Amygdala (tissue), 56 donors: ENCODE measurements at regions not wholly inside any gene's neighbourhood (a gene's known extent, or its start where the extent isn't known, plus 50 kb on each side); places are given as distances from the start of the nearest gene placed in this dataset.
A peak's percentile ranks its signal among the peaks of the same experiment; 100 is the strongest.
"Not testable (repeated sequence)": the region's sequence is repeated elsewhere in the genome, so short reads cannot be mapped to it uniquely, and the experiment has no call there.

Experiments
- DNase-seq, 56 donors: peaks; one replicate each; lab custom pipeline; 2025; lab: John Stamatoyannopoulos, UW

DNA sequence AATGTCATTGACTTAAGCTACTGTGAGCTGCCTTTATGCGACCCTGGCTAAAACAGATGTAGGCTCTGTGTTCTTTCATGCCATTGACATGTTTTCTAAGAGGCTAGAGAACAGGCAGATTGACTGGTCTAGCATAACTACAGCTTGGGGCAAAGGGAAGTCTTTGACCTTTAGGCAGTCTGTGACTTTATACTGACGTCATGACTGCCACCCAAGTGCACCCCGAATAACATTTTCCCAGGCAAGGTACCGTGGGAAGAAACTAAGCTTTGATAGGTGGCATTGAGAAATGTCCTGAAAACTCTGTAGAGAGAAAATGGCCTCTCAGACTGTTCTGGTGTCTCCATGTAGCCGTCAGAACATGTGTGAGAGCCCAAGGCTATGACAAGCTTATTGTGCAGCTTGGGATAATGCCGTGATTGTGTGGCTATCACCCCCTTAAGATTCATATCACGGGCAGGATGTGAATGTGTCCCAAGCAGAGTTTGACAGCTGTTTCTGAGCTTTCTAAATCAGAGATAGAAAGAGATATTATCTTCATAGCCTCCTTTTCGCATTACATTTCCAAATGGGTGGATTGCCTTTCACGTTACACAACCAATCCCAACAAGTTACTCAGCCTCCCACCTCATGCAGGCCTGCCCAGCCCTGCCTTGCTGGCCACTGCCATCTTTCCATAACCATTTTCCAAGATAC is 672.2 kb upstream of the ACVR2A start:
- peak in 12 of 56 donors; percentile 1 to 37 (median 7) for DNase-seq

DNA sequence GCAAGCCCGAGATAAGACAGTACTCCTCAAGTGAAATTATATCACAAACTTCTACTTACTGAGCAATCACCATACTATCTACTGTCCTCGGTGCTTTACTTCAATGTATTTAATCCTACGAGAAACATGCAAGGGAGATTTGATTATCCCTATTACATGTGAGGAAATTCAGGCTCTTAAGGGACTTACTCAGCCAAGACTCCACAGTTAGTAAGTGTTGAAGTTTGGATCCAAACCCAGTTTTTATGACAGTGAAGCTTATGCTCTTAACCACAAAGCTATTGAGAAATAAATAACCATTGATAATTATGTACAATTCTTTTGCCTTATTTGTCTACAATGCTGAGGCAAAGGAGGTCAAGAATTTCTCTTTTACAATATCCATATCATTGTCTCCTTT is 672.9 kb upstream of the ACVR2A start:
- DNase-seq, result no peak

DNA sequence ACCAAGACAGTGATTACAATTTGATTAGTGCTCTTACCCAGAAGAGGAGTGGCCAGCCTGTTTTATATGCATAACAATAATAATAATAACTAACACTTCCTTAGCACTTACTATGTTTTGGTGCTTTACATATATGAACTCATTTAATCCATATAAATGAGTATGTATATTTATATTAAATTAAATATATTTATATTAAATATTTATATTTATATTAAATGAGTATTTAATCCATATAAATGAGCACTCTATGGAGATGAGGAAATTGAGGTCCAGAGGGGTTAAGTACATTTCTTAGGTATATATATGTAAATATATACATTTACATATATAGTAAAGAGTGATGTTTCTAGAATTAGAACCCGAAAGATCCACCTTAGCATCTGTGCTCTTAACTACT is 673.9 kb upstream of the ACVR2A start:
- DNase-seq, result no peak

DNA sequence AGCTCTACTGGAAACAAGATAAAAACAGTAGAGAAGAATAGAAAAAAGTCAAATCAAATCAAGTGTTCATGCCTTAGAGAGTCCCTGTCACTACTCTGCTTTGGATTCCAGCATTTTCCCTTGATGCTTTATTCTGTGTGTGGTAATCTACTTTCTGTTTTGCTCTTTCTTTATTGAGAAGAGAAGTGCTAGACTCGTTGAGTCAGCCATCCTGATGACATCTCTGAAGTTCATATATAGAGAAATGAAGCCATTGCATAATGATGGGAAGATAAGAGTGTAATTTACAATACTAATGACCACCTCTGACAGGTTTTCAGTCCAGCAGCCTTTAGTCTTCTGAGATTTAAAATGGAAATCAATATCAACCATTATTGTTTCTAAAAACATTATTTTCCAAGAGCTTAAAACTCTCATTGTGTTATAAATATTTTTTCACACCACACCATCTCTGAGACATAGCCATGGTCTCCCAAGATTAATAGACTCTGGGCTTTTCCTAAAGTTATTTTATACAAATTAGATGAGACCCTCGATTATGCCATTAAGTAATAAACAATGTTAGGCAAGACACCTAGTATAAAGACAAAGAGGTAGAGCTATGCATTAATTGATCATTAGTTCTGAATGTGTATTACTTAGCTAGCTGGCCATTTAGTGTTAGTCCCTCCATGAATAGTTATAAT is 679.0 kb upstream of the ACVR2A start:
- no peak for DNase-seq

DNA sequence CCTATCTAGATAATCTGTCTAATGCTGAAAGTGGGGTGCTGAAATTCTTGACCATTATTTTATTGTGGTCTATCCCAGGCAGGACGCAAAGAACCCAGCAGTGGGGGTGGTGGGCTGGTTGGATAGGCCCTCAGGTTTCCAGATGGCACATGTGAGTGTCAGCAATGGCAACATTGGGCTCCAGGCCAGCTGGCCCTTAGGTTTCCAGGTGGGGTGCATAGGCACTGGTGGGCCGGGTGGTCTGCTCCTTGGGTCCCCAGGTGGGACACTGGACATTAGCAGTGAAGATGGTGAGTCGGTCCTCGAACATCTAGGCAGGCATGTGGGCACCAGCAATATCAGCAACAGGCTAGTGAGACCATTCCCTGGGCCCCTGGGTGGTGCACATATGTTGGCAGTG is 680.3 kb upstream of the ACVR2A start:
- no peak for DNase-seq

DNA sequence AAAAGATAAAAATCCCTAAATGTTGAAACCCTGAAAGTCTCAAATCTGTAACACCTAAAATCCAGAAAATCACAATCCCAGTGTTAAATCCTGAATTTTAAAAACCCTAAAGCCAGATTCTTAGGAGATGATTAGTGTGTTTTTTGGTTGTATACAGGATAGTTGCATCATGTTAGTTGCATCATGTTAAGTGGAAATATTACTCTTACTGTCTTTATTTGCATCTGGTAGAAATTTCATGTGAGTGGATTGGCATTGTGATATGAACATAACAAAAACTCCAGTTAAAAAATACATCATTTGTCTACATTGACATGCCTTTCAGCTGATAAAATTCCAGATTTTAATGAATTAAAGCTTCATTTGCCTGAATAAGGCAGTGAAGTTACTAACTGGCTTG is 683.1 kb upstream of the ACVR2A start:
- DNase-seq, result no peak

DNA sequence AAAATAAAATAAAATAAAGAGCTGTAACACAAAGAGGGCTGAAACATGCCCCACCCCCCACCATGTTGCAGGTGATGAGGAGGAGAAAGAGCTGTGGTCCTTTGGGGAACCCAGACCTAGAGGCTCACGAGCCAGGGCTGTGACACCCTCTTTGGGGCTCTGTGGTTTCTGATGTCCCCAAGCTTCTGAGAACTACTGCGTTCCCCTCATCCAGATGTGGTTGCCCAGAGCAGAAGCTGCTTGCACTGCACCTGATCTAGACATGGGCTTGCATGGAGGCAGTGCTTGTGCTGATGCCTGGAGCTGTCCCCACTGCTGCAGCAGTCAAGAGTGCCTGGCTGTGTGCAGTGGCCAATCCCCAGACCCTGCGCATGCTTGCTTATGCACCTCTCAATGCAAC is 687.9 kb upstream of the ACVR2A start:
- DNase-seq, result no peak

DNA sequence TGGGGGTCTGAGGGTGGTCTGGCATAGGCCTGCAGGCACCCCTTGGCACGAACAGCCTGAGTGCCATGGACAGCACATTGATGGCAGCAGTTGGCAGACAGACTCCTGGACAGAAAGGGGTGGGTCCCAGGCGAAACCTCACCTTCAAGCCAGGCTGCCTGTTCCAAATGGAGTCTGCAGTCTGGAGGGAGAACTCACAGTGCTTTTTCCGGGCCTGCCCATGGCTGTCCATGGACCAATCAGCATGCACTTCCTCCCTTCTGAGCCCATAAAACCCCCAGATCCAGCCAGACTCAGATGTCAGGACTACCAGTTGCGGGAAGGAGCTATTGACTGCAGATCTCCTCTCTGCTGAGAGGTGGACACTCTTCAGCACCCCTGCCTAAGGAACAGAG is 694.6 kb upstream of the ACVR2A start:
- DNase-seq, result no peak

DNA sequence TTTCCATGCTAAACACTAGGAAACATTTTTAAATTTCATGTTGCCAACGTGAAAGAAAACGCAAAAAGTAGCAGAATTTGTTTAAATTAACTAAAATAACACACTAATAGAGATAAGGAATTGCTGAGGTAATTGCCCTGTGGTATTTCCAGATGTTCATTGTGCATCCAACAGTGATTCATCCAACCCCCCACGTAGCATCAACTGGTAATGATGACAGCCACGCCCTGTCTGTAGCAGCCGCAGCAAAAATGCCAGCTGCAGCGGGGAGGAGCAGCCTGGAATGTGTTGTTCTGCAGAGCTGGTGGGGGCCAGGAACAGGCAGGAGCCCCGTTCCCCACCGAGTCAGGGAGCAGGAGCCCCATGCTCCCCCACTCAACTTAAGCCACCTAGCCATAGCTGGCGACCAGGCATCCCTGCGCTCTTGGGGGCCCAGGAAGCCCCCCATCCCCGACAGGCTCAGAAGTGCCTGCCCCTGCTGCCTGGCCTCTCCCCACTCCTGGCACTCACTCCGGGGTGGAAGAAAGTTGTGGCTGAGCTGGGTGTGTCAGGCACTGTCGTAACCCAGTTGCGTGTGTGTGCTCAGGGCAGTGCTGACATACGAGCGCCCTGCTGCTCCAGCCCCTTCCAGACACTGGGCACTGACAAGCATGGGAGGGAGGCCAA is 695.1 kb upstream of the ACVR2A start:
- no peak for DNase-seq

DNA sequence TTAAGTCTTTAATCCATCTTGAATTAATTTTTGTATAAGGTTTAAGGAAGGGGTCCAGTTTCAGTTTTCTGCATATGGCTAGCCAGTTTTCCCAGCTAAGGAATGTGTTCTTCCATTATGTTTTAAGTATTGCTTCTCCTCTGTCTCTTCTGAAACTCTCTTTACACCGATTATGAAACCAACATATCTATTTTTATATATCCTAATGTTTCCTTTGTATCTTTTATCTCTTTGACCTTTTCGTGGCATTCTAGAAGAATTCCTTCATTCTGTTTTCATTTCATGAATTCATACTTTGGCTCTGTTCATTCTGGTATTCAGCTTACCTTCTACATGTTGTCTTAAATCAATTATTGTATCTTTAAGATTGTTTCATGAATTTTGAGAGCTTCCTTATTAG is 697.0 kb upstream of the ACVR2A start:
- no peak for DNase-seq

DNA sequence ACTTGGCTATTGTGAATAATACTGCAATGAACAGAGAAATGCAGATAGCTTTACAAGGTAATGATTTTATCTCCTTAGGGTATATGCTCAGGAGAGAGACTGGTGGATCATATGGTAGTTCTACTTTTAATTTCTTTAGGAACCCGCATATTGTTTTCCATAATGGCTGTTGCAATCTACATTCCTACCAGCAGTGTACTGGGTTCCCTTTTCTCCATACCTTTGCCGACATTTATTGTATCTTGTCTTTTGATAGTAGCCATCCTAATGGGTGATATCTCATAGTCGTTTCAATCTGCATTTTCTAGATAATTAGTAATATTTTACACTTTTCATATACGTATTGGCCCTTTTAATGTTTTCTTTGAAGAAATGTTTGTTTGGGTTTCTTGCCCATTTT is 702.9 kb upstream of the ACVR2A start:
- DNase-seq, result no peak

DNA sequence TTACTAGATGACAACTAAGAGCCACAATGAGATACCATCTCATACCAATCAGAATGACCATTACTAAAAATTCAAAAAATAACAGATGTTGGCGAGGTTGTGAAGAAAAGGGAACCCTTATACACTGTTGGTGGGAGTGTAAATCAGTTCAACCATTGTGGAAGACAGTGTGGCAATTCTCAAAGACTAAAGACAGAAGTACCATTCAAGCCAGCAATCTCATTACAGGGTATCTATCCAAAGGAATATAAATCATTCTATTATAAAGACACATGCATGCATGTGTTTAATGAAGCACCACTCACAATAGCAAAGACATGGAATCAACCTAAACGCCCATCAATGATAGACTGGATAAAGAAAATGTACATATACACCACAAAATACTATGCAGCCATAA is 705.1 kb upstream of the ACVR2A start:
- DNase-seq, result not testable (repeated sequence)

DNA sequence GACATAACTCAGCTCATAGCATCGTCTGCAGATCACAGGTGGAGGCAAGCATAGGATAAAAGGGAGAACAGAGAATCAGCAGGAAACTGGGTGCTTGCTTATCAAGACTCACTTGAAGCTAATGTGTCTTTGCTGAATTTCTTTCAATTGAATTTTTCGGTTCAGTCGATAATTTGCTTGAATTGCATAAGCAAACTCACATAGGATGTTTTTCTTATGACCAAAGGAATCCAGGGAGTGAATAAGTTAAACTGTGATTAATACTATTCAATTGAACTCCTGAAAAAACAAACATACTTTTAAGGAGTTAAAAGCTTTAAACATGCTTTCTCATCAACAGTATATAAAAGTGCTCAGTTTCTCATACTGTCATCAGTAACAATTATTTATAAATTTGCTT is 707.1 kb upstream of the ACVR2A start:
- no peak for DNase-seq

DNA sequence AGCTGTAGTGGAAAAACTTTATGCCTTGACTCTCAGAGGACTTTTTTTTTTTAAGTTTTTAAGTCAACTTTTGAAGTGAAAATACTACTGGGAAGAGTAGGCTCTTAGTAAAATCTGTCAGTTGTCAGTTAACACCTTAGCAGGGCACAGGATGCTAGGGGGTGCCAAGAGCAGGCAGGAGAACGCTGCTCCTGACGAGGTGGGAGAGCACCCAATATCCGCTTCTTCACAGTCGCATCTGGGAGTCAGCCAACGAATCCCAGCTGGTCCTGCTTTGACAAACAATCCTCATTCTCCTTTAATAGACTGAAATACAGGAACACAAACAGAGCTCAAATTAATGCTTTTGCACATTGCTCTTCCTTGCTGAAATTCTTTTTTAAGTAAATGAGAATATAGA is 709.5 kb upstream of the ACVR2A start:
- peak in 6 of 56 donors; percentile 1 to 30 (median 2) for DNase-seq

DNA sequence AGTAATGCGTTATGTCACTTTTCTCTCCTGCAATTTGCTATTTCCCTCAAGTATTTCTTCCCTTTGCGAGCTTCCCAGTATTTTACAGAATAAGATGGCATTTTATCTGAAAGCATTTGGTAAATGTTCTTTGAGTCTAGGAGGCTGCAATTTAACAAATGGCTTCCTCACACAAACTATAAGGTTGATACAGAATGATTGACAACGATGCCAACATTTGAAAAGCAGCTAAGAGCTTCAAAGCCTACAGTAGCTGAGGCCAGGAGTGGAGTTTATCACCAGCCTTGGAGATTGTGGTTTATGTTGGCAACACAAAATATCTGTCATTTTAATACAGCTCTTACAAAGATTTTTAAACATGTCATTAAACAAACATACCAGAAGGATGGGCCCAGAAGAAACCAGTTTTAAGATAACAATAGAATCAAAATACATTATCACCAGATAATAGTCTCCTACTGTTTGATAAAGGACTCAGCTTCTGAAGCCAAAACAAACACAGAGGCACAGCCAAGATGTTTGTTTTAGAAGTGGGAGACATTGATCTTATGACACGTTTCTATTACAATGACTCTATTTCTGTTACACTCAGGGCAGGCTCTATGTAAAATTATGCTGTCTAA is 711.4 kb upstream of the ACVR2A start:
- DNase-seq, result no peak

DNA sequence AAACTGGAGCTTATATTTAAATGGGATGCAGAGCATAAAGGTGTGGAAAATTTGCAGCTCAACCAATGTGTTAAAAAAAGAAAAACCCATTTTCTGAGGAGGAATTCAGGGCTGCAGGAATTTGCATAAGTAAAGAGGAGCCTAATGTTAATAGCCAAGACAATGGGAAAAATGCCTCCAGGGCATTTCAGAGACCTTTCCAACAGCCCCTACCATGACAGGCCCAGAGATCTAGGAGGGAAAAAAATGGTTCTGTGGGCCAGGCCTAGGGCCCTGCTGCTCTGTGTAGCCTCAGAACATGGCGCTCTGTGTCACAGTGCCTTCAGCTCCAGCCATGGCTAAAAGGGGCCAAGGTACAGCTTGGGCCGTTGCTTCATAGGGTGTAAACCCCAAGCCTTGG is 719.7 kb upstream of the ACVR2A start:
- DNase-seq, result no peak

DNA sequence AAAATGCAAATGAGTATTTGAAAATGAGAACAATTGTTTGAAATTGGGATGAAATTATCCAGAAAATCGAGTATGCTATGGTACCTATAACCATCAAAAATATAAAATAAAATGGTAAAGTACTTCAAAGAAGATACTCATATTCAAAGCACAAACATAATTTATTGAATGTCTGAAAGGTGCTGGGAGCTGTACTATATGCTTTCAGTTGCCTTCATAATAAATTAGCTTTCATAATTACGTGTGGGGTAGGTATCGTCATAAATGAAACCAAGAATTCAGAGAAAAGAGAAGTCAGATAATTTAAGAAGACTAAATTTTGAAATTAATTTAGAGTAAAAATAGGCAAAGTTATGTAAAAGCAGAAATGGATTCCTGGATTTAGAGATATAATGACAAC is 721.9 kb upstream of the ACVR2A start:
- no peak for DNase-seq

DNA sequence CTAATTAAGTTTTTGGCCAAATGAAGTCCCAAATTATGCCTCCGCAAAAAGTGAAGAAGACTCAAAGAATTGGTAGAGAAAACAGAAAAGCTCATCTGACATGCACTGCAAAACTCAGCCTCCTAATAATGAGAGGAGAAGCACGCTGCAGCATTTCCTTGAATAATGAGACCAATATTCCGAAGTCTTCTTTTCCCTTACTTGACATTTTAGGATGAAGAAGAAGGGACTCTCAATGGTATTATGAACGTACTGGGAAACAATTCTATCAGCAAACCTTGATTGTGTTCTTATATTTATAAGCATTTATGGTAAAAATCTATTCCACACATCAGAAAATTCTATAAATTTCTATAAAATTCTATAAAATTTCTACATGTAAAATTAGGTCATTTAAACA is 733.9 kb upstream of the ACVR2A start:
- DNase-seq, result no peak

DNA sequence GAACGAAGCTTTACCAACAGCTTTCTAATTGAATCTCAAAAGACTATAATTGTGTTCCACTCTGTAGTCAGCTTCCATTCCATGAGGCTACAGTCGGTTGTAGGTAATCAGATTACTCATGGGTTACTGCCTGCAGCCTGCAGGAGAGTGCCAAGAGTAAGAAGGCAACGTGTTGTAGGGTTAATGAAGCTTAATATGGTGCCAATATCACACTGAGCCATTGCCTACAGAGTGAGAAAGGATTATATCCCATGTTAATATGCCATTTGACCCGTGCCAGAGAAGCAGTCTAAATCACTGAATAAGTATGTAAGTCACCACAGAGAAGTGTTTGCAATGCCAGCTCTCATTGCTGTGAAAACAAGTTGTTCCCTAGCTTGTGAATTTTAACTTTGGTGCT is 734.5 kb upstream of the ACVR2A start:
- no peak for DNase-seq

DNA sequence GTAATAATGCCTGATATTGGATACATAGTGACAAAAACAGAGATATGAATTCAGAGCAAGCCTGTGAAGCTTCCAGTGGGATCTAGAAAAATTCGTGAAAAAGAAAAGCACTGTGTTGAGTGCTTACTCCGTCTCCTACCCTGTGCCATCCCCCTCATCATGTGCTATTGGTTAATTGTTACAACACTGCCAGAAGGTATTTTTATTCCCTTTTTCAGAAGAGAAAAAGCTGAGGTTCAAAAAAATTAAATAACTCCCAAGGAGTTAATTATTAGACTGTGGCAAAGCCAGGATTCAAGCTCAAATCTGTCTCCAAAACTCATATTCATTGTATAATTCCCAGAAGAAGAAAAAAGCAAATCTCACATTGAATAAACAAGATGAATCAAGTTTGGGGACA is 735.5 kb upstream of the ACVR2A start:
- DNase-seq, result no peak

DNA sequence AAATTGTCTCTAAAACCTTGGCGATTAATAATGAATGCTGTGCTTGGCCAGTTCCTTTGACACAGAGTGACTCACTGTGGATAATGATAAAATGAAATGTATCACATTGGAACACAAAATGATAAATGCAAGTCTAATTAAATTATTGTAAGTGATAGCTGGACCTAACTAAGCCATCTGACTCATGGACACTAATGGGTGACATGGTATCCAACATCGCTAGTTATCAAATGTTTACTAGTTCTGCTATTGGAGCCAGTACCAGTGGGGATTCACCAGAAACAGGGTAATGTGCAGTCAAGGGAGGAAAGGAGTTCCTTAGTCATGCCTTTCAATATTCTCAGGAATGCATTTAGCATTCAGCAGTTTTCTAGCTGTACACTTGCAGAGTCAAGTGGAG is 736.3 kb upstream of the ACVR2A start:
- DNase-seq, result no peak
